ENCODE measurements at regions not wholly inside any gene's neighbourhood (a gene's known extent, or its start where the extent isn't known, plus 50 kb on each side); places are given as distances from the start of the nearest gene placed in this dataset.

- DNase-seq (ENCODE audit: low read depth), result no peak
Observed at GRCh38 chr5:21694567-21694966, 1158.6 kb downstream of the CDH12 start.

DNA sequence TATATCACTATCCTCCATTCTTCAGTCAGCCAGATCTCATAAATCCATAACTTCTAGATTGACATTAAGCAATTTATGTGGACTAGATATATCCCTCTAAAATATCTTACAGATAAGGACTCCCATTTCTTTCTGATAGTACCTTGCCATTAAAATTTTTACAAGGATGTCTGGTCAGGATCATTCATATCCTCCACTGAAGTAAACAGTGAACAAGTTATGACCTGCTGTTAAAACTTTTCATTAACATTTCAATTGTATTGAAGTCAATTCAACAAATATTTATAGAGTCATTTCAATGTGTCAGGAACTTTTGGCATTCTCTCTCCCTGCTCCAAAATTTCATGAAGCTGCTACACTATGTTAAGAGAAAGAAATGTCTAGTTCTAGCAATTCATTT lies 1159.6 kb downstream of the CDH12 start:
- DNase-seq (ENCODE audit: low read depth), result no peak

- peak; percentile 18 for DNase-seq (ENCODE audit: low read depth)
Observed at GRCh38 chr5:21689587-21689986, 1163.6 kb downstream of the CDH12 start.

- peak; percentile 74 for DNase-seq (ENCODE audit: low read depth)
Observed at GRCh38 chr5:21688655-21689054, 1164.5 kb downstream of the CDH12 start.

DNA sequence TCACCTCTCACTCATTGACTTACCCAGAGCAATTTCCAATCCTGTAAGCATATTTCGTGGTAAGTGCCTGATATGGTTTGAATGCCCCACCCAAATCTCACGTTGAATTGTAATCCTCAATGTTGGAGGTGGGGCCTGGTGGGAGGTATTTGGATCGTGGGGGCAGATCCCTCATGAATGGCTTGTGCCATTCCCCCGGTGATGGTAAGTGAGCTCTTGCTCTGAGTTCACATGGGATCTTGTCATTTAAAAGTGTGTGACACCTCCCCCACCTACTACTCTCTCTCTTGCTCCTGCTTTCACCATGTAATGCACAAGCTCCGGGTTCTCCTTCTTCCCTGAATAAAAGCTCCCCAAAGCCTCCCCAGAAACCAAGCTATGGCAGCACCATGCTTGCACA lies 1165.5 kb downstream of the CDH12 start:
- DNase-seq (ENCODE audit: low read depth), result no peak

DNA sequence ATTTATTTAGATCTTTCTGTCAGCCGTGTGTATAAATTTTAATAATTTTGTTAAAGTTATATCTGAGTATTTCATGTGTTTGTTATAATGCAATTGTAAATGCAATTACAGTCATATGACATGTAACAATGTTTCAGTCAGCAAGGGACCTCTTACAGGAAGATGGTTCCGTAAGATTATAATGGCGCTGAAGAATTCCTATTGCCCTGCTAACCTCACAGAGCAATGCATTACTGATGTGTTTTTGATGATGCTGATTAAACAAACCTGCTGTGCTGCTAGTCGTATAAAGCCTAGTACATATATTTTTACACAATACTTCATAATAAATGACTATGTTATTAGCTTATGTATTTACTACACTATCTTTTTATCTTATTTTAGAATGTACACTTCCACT lies 1166.4 kb downstream of the CDH12 start:
- no peak for DNase-seq (ENCODE audit: low read depth)

DNA sequence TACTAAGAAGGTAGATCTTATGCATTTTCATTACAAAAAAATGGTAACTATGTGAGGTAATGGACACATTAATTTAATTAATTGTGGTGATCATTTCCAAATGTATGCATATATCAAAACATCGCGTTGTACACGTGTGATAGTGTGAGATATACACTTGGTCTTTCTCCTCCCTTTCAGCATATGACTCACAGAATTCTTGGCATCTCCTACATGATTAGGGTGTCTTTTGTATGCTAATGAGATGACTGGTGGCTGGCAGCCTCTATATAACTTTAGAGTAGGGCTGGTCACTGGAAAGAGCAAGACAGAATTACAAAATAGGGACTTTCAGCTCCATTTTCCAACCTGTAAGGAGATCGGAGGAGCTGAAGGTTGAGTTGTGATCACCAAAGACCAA lies 1167.6 kb downstream of the CDH12 start:
- peak; percentile 72 for DNase-seq (ENCODE audit: low read depth)

DNA sequence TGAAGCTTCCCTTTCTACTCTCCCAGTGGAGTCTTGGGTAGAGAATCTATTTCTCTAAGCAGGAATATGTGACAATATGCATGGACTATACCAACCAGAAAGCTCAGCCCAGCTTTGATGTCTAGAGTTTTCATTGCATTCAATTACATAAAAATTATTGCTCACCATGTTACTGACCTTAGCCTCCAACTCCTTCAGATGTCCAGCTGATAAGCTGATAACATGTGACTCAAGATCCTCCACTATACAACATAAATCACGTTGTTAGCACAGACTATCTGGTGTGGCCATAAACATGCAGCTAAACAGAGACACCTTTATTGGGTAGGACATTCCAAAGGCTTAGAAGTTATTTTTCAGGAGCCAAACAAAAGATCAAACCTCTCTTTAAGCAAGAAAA lies 1168.2 kb downstream of the CDH12 start:
- no peak for DNase-seq (ENCODE audit: low read depth)

DNA sequence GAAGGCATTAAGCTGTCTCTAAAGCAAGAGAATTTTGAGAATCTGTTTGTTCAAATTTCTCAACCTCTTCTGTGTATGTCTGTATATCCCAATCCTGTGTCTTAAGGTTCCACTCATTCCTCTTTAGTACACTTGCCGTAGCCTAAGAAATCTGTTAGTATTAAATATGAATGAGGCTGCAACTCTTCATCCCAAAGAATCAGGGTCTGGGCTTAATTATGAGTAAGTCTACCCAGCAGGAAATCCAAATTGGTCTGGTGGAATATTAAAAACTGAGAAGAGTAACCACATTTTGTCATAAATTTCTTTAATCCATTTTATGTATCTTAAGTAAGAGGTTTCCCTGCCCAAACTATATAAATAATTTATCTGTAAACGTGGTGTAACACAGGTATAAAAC lies 1171.2 kb downstream of the CDH12 start:
- no peak for DNase-seq (ENCODE audit: low read depth)

DNA sequence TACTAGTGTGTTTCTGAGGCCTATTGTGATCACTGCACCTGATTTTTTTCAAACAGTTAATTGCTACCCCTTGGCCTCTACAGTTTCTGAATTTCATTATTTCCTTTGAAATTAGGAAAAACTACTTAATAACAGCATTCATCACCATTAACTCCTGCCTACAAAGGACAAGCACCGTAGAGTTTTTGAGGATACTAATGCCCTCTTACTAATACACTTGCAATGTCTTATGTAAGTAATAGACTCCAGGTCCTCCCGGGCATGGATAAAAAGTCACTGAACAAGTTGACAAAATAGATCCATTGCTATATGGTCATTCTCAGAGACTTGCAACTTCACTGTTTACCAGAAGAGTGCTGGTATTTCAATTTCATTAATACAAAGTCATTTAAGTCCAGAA lies 1172.5 kb downstream of the CDH12 start:
- DNase-seq (ENCODE audit: low read depth), result peak; percentile 70

GRCh38 chr5:21680196-21680595 lies 1172.9 kb downstream of the CDH12 start:
- DNase-seq (ENCODE audit: low read depth), result peak; percentile 95

DNA sequence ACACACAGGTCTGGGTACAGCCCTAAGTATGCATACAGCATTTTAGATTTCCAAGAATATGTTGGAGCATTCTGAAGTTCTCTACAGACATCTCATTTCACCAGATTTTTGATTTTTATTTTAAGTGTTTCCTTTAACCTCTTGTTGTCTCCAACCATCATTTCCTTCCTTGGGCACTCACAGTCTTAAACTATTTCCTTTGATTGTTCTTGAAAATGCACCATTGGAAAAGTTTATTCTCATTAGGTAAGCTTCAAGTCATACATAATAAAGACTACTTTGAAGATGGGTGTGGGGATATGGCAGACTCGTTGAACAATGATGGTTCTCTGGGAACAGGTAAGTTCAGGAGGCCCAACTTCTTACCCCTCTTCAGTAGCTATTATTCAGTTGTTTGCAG lies 1174.6 kb downstream of the CDH12 start:
- DNase-seq (ENCODE audit: low read depth), result no peak

DNA sequence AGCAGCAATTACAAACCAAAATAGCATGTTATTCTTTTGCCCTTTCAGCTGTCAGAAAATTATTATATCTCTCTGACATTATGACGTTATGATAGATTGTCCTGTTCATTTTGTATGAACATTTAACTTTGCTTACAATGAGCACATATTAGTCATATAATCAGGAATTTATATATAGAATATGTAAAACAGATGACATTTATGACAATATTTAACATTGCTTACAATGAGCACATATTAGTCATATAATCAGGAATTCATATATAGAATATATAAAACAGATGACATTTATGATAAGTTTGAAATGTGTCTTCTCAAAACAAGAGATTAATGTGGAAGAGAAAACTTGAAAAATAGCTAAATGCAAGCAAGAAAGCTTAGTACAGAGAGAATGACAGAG lies 1180.2 kb downstream of the CDH12 start:
- no peak for DNase-seq (ENCODE audit: low read depth)

GRCh38 chr5:21672360-21672759 lies 1180.8 kb downstream of the CDH12 start:
- DNase-seq (ENCODE audit: low read depth), result no peak

- DNase-seq (ENCODE audit: low read depth), result no peak
Observed at GRCh38 chr5:21665524-21665923, 1187.6 kb downstream of the CDH12 start.

DNA sequence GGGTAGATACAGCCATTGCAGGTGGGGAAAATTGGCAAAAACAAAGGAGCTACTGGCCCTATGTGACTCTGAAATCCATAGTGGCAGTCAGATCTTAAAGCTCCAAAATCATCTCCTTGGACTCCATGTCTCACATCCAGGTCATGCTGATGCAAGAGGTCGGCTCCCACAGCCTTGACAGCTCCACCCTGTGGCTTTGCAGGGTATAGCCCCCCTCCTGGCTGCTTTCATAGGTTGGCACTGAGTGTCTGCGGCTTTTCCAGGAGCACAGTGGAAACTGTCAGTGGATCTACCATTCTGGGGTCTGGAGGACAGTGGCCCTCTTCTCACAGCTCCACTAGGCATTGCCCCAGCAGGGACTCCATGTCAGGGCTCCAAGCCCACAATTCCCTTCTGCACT lies 1190.1 kb downstream of the CDH12 start:
- no peak for DNase-seq (ENCODE audit: low read depth)

DNA sequence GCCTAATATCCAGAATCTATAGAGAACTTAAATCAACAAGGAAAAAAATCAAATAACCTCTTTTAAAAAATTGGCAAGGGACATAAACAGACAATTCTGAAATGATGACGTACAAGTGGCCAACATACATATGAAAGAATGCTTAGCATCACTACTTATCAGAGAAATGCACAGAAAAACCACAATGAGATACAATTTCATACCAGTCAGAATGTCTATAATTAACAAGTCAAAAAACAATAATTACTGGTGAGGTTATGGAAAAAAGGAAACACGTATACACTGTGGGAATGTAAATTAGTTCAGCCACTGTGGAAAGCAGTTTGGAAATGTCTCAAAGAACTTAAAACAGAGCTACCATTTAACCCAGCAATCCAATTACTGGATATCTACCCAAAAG lies 1192.0 kb downstream of the CDH12 start:
- no peak for DNase-seq (ENCODE audit: low read depth)

GRCh38 chr5:21654556-21654955 lies 1198.6 kb downstream of the CDH12 start:
- DNase-seq (ENCODE audit: low read depth), result no peak

DNA sequence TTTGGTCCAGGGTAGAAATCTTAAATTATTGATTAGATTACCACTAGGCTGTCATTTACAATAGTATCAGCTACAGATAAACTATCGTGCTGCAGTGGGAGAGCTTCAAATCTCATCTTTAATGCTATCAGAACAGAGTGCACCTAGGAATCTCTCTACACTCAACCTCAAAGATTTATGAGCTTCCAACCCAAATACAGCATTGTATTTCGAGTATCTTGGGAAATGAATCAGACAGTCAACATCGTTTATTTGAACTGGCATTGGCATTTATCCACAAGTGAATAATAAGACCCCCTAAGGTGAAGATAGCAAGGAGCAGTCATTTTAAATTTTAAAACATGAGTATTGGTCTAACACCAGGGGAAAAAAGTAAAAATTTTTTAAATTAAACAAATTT lies 1203.2 kb downstream of the CDH12 start:
- DNase-seq (ENCODE audit: low read depth), result peak; percentile 8

- DNase-seq (ENCODE audit: low read depth), result no peak
Observed at GRCh38 chr5:21646469-21646868, 1206.7 kb downstream of the CDH12 start.

GRCh38 chr5:21644032-21644431 lies 1209.1 kb downstream of the CDH12 start:
- no peak for DNase-seq (ENCODE audit: low read depth)

- DNase-seq (ENCODE audit: low read depth), result no peak
Observed at GRCh38 chr5:21642312-21642711, 1210.8 kb downstream of the CDH12 start.

- peak; percentile 23 for DNase-seq (ENCODE audit: low read depth)
Observed at GRCh38 chr5:21623831-21624230, 1229.3 kb downstream of the CDH12 start.

GRCh38 chr5:21615195-21615765 lies 1237.9 kb downstream of the CDH12 start:
- DNase-seq (ENCODE audit: low read depth), result no peak
